A549 (cell line): ENCODE measurements at regions not wholly inside any gene's neighbourhood (a gene's known extent, or its start where the extent isn't known, plus 50 kb on each side); places are given as distances from the start of the nearest gene placed in this dataset.

Experiments used
- ATAC-seq, 2 experiments: fragments of 200-7000 bp in 1 of 2; fragments of >200 bp in 1 of 2; cut with Nextera tagmentation in 1 of 2; cut with Tn5 transposase in 1 of 2; 3 replicates each; pipeline versions ENCODE4 v1.8.0 to v1.9.1; 2018 to 2020; ENCODE audit warnings: mild to moderate bottlenecking in 1 of 2, moderate library complexity in 1 of 2
- CTCF ChIA-PET: fragments of 300-600 bp; sonication (Branson Sonifier 250); formaldehyde crosslinking; extraction: SDS; loops from one replicate; lab custom pipeline; 2021; ENCODE audit warnings: antibody characterized with exemption, inconsistent platforms; lab: Yijun Ruan, JAX
- POLR2A ChIA-PET: fragments of 350-600 bp; formaldehyde crosslinking; extraction: SDS; loops from one replicate; lab custom pipeline; 2021; ENCODE audit warnings: antibody characterized with exemption, inconsistent platforms; lab: Yijun Ruan, JAX
- DNase-seq, 2 experiments: peaks; one replicate each; pipeline versions ENCODE4 v3.0.0 to v3.0.0-alpha.2; 2011 to 2016; ENCODE audit warnings: low read depth in 1 of 2, low spot score in 1 of 2
- FAIRE-seq: peaks from 2 replicates; lab custom pipeline; 2011; peaks lifted over from hg19 to GRCh38; lab: Jason Lieb, UNC
- H3K27ac ChIP-seq, 2 experiments: fragments of >200 bp; sonication (Bioruptor Twin); formaldehyde crosslinking; 3 replicates each; pipeline ENCODE4 v1.5.1; 2016 to 2017
- H3K4me1 ChIP-seq: fragments of >200 bp; sonication (Bioruptor Twin); formaldehyde crosslinking; 3 replicates; pipeline ENCODE4 v1.6.1; 2016
- H3K4me2 ChIP-seq: fragments of >200 bp; sonication (Bioruptor Twin); formaldehyde crosslinking; 3 replicates; pipeline ENCODE4 v1.6.1; 2016
- H3K4me3 ChIP-seq: fragments of >200 bp; sonication (Bioruptor Twin); formaldehyde crosslinking; 3 replicates; pipeline ENCODE4 v1.5.1; 2016
- H3K9me3 ChIP-seq: fragments of >200 bp; sonication (Bioruptor Twin); formaldehyde crosslinking; 3 replicates; pipeline ENCODE4 v1.6.1; 2016
- BHLHE40 ChIP-seq: IDR thresholded peaks from 2 replicates; pipeline ENCODE4 v1.6.1; 2012; ENCODE audit warnings: low read depth, low read length, inconsistent platforms
- CBX2 ChIP-seq: fragments of 200-600 bp; sonication (generic); IDR thresholded peaks from 2 replicates; pipeline ENCODE4 v1.6.1; 2016; ENCODE audit warnings: low read depth, mild to moderate bottlenecking, borderline replicate concordance
- CBX8 ChIP-seq: fragments of 200-600 bp; sonication (generic); IDR thresholded peaks from 2 replicates; pipeline ENCODE4 v1.6.1; 2016
- CEBPB ChIP-seq, 2 experiments: fragments of >200 bp in 1 of 2; sonication (Bioruptor Twin) in 1 of 2; formaldehyde crosslinking in 1 of 2; IDR thresholded peaks; 2 replicates each; pipeline ENCODE4 v1.6.1; 2012 to 2016
- EHF ChIP-seq: fragments of 250-450 bp; sonication (Bioruptor Pico); IDR thresholded peaks from 2 replicates; pipeline ENCODE4 v1.5.0; 2020; ENCODE audit warnings: mild to moderate bottlenecking
- EHMT2 ChIP-seq: fragments of 200-600 bp; sonication (generic); IDR thresholded peaks from 2 replicates; pipeline ENCODE4 v1.6.1; 2016; ENCODE audit warnings: antibody characterized with exemption, low read depth, mild to moderate bottlenecking, moderate library complexity
- FOSB ChIP-seq: fragments of 250-450 bp; sonication (Bioruptor Pico); IDR thresholded peaks from 2 replicates; pipeline ENCODE4 v1.5.0; 2020; ENCODE audit warnings: mild to moderate bottlenecking, moderate library complexity
- FOXS1 ChIP-seq: fragments of 250-450 bp; sonication (Bioruptor Pico); IDR thresholded peaks from 2 replicates; pipeline ENCODE4 v1.5.0; 2020; ENCODE audit warnings: mild to moderate bottlenecking, moderate library complexity
- GATA3 ChIP-seq: IDR thresholded peaks from 2 replicates; pipeline ENCODE4 v1.6.1; 2012; ENCODE audit warnings: borderline replicate concordance
- HDAC2 ChIP-seq: fragments of 200-600 bp; sonication (generic); IDR thresholded peaks from 2 replicates; pipeline ENCODE4 v1.6.1; 2016
- HEYL ChIP-seq: fragments of 250-450 bp; sonication (Bioruptor Pico); IDR thresholded peaks from 2 replicates; pipeline ENCODE4 v1.8.0; 2021; ENCODE audit warnings: mild to moderate bottlenecking, moderate library complexity
- HOXB13 ChIP-seq: fragments of 250-450 bp; sonication (Bioruptor Pico); IDR thresholded peaks from 2 replicates; pipeline ENCODE4 v1.5.0; 2020; ENCODE audit warnings: low read depth, mild to moderate bottlenecking, moderate library complexity
- HOXB5 ChIP-seq: fragments of 250-450 bp; sonication (Bioruptor Pico); IDR thresholded peaks from 2 replicates; pipeline ENCODE4 v1.5.0; 2020; ENCODE audit warnings: mild to moderate bottlenecking, moderate library complexity
- JUN ChIP-seq, 2 experiments: fragments of >200 bp; sonication (Bioruptor Twin); formaldehyde crosslinking; IDR thresholded peaks; 2 replicates in 1 of 2; 3 replicates in 1 of 2; pipeline ENCODE4 v1.6.1; 2016 to 2017
- KDM1A ChIP-seq: fragments of 200-600 bp; sonication (generic); IDR thresholded peaks from 2 replicates; pipeline ENCODE4 v1.6.1; 2016; ENCODE audit warnings: low read depth, mild to moderate bottlenecking
- KDM5A ChIP-seq: fragments of 200-600 bp; sonication (generic); IDR thresholded peaks from 2 replicates; pipeline ENCODE4 v1.6.1; 2016; ENCODE audit warnings: antibody characterized with exemption, mild to moderate bottlenecking
- MAFK ChIP-seq: fragments of 450-650 bp; IDR thresholded peaks from 2 replicates; pipeline ENCODE4 v1.6.1; 2014; ENCODE audit not compliant: partially characterized antibody
- MAX ChIP-seq: IDR thresholded peaks from 2 replicates; pipeline ENCODE4 v1.6.1; 2012
- MAZ ChIP-seq: fragments of 150-350 bp; IDR thresholded peaks from 2 replicates; pipeline ENCODE4 v1.6.1; 2014; ENCODE audit warnings: antibody characterized with exemption, low read depth, low read length, borderline replicate concordance
- MYC ChIP-seq: IDR thresholded peaks from 2 replicates; pipeline ENCODE4 v1.6.1; 2012; ENCODE audit warnings: mild to moderate bottlenecking, inconsistent platforms, low read length, improper control_type of control experiment, borderline replicate concordance
- NR3C1 ChIP-seq: fragments of >200 bp; sonication (Bioruptor Twin); formaldehyde crosslinking; IDR thresholded peaks from 3 replicates; pipeline ENCODE4 v1.6.1; 2017
- PBX3 ChIP-seq: IDR thresholded peaks from 2 replicates; pipeline ENCODE4 v1.6.1; 2012
- POLR2A ChIP-seq: IDR thresholded peaks from 2 replicates; pipeline ENCODE4 v1.6.1; 2012; ENCODE audit warnings: mild to moderate bottlenecking, low read length
- RAD21 ChIP-seq, 2 experiments: fragments of >200 bp in 1 of 2; sonication (Bioruptor Twin) in 1 of 2; formaldehyde crosslinking in 1 of 2; IDR thresholded peaks in 1 of 2; conservative IDR thresholded peaks in 1 of 2; 2 replicates in 1 of 2; 3 replicates in 1 of 2; pipeline ENCODE4 v1.6.1; 2012 to 2018; ENCODE audit warnings: inconsistent platforms in 1 of 2
- RARB ChIP-seq: fragments of 250-450 bp; sonication (Bioruptor Pico); IDR thresholded peaks from 2 replicates; pipeline ENCODE4 v1.8.0; 2021; ENCODE audit warnings: mild to moderate bottlenecking, moderate library complexity
- RCOR1 ChIP-seq: fragments of 150-350 bp; IDR thresholded peaks from 2 replicates; pipeline ENCODE4 v1.6.1; 2014; ENCODE audit warnings: antibody characterized with exemption, low read length, low read depth
- USF2 ChIP-seq: fragments of 450-650 bp; IDR thresholded peaks from 2 replicates; pipeline ENCODE4 v1.6.1; 2014; ENCODE audit warnings: antibody characterized with exemption
- ZC3H11A ChIP-seq: fragments of 450-650 bp; IDR thresholded peaks from 2 replicates; pipeline ENCODE4 v1.6.1; 2014; ENCODE audit warnings: antibody characterized with exemption, mild to moderate bottlenecking
- ZSCAN20 ChIP-seq: fragments of 250-450 bp; sonication (Bioruptor Pico); IDR thresholded peaks from 2 replicates; pipeline ENCODE4 v1.8.0; 2022; ENCODE audit warnings: mild to moderate bottlenecking, moderate library complexity
- WGBS: methylation state at CpG from one replicate; pipeline ENCODE4 v1.1.6; 2017; ENCODE audit errors: missing lambda C conversion rate; 5-methylcytosine and 5-hydroxymethylcytosine counted together
- TF ChIP-seq, protein P1 (sequence below): fragments of 250-450 bp; sonication (Bioruptor Pico); IDR thresholded peaks from 2 replicates; pipeline ENCODE4 v1.5.0; 2021; ENCODE audit warnings: mild to moderate bottlenecking, moderate library complexity, borderline replicate concordance
- TF ChIP-seq, protein P2 (sequence below): fragments of >200 bp; sonication (Bioruptor Twin); formaldehyde crosslinking; IDR thresholded peaks from 3 replicates; pipeline ENCODE4 v1.5.1; 2016
- TF ChIP-seq, protein P3 (sequence below): fragments of 250-450 bp; sonication (Bioruptor Pico); IDR thresholded peaks from 2 replicates; pipeline ENCODE4 v1.5.0; 2020; ENCODE audit warnings: low read depth, mild to moderate bottlenecking, moderate library complexity

GRCh38 chr6:97989451-97989850 lies 706.4 kb upstream of the MMS22L start:
- WGBS: 0% methylated on average over 1 of the region's 1 CpG
- POLR2A ChIA-PET: no interaction called here
- TF ChIP-seq RARB (no peak), FOXS1 (CRISPR knock-in tag) (no peak), HDAC2 (no peak), NR3C1 (no peak), ZC3H11A (no peak), MAX (no peak), HEYL (CRISPR knock-in tag) (no peak), EHF (CRISPR knock-in tag) (no peak), RCOR1 (no peak), CBX2 (no peak), GATA3 (no peak), FOSB (no peak), POLR2A (no peak)
- TF ChIP-seq, protein P1, sequence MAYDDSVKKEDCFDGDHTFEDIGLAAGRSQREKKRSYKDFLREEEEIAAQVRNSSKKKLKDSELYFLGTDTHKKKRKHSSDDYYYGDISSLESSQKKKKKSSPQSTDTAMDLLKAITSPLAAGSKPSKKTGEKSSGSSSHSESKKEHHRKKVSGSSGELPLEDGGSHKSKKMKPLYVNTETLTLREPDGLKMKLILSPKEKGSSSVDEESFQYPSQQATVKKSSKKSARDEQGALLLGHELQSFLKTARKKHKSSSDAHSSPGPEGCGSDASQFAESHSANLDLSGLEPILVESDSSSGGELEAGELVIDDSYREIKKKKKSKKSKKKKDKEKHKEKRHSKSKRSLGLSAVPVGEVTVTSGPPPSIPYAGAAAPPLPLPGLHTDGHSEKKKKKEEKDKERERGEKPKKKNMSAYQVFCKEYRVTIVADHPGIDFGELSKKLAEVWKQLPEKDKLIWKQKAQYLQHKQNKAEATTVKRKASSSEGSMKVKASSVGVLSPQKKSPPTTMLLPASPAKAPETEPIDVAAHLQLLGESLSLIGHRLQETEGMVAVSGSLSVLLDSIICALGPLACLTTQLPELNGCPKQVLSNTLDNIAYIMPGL: no peak
- TF ChIP-seq, protein P2, sequence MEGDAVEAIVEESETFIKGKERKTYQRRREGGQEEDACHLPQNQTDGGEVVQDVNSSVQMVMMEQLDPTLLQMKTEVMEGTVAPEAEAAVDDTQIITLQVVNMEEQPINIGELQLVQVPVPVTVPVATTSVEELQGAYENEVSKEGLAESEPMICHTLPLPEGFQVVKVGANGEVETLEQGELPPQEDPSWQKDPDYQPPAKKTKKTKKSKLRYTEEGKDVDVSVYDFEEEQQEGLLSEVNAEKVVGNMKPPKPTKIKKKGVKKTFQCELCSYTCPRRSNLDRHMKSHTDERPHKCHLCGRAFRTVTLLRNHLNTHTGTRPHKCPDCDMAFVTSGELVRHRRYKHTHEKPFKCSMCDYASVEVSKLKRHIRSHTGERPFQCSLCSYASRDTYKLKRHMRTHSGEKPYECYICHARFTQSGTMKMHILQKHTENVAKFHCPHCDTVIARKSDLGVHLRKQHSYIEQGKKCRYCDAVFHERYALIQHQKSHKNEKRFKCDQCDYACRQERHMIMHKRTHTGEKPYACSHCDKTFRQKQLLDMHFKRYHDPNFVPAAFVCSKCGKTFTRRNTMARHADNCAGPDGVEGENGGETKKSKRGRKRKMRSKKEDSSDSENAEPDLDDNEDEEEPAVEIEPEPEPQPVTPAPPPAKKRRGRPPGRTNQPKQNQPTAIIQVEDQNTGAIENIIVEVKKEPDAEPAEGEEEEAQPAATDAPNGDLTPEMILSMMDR: no peak
- Histone ChIP-seq H3K4me1 (no peaks in the 10 kb centered on the region), H3K4me2 (no peak overlapping the region), H3K4me3 (no peak overlapping the region), H3K9me3 (no peaks in the 10 kb centered on the region), H3K27ac (no peak overlapping the region)
- CTCF ChIA-PET: no interaction called here
- DNase-seq: no peak
- no peak for ATAC-seq
- FAIRE-seq: no peak

DNA sequence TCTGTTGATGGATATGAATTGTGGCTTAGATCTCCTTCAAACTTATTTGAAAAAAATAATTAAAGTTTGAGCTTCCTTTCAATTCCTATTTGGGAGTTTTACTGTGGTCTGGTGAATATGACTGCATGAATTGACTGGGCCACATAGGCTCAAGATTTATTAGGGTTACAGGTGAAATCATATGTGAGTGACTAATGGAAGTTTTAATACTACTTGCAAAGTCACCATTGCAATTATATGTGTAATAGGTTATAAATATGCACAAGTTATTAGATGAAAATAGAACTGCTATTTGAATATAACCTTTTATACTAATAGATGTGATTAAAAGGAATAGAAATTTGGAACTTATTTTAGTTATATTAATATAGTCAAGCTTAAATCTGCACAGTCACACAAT lies 712.1 kb upstream of the MMS22L start:
- H3K27ac ChIP-seq: no peak overlapping the region
- H3K9me3 ChIP-seq: no peaks in the 10 kb centered on the region
- H3K4me1 ChIP-seq: no peaks in the 10 kb centered on the region
- DNase-seq (no peak), ATAC-seq (no peak), FAIRE-seq (no peak)
- no peak for TF ChIP-seq USF2
- TF ChIP-seq, protein P3, sequence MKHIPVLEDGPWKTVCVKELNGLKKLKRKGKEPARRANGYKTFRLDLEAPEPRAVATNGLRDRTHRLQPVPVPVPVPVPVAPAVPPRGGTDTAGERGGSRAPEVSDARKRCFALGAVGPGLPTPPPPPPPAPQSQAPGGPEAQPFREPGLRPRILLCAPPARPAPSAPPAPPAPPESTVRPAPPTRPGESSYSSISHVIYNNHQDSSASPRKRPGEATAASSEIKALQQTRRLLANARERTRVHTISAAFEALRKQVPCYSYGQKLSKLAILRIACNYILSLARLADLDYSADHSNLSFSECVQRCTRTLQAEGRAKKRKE: no peak
- POLR2A ChIA-PET: no interaction called here
- no peak overlapping the region for H3K4me3 ChIP-seq
- no peak overlapping the region for H3K4me2 ChIP-seq
- CTCF ChIA-PET: no interaction called here

DNA sequence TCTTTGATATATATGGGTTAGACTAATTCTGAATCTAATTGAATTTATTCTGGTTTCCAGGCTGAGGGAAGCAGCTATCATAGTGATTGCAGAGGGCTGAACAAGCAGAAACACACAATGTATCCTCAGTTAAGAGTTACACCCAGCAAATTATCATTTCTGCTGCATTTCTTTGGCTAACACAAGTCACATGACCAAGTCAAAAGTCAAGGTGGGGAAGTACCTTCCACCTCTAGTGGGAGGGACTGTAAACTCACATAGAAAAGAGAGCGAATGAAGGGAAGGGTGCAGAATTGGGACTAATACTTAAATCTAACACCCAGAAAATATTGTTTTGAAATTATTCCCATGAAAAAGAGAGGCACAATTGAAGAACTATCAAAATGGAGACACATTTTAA lies 719.7 kb upstream of the MMS22L start:
- POLR2A ChIA-PET: no interaction called here
- H3K9me3 ChIP-seq: no peaks in the 10 kb centered on the region
- CTCF ChIA-PET: no interaction called here
- 69% methylated on average over 1 of the region's 1 CpG for WGBS
- FAIRE-seq: no peak
- DNase-seq: no peak
- TF ChIP-seq POLR2A (no peak), RAD21 (conservative IDR thresholded peaks at IDR 0.05 in 1 of 2, IDR thresholded peaks at IDR 0.05 in 1 of 2) (no peak), KDM1A (no peak), ZSCAN20 (CRISPR knock-in tag) (no peak), MYC (no peak), HOXB13 (no peak), JUN (IDR thresholded peaks at IDR 0.05) (no peak), MAFK (no peak), CBX8 (no peak), EHMT2 (no peak), MAZ (no peak), KDM5A (no peak), FOSB (no peak), HOXB5 (no peak), PBX3 (no peak), GATA3 (no peak), FOXS1 (CRISPR knock-in tag) (no peak), BHLHE40 (no peak), CEBPB (IDR thresholded peaks at IDR 0.05) (no peak)
- TF ChIP-seq, all 56 proteins: peak for 0
- Histone ChIP-seq H3K4me2 (no peak overlapping the region), H3K4me1 (no peaks in the 10 kb centered on the region), H3K27ac (no peak overlapping the region), H3K4me3 (no peak overlapping the region)
- no peak for ATAC-seq
